ENCODE measurements at regions not wholly inside any gene's neighbourhood (a gene's known extent, or its start where the extent isn't known, plus 50 kb on each side); places are given as distances from the start of the nearest gene placed in this dataset.

- Histone ChIP-seq H3K27ac (ENCODE audit: low read depth in 1 of 2, low read length in 2 of 2) (no peak overlapping the region), H3K4me3 (ENCODE audit: low read depth in 1 of 3, low read length in 3 of 3) (no peak overlapping the region), H3K9ac (ENCODE audit: low read depth in 1 of 2, low read length in 2 of 2) (no peak overlapping the region), H3K36me3 (ENCODE audit: control insufficient read depth in 4 of 4, insufficient read depth in 3 of 4, low read depth in 1 of 4, low read length in 3 of 4) (no peaks in the 10 kb centered on the region), H3K9me3 (ENCODE audit: control insufficient read depth in 4 of 4, low read length in 3 of 4) (no peaks in the 10 kb centered on the region), H3K27me3 (ENCODE audit: control insufficient read depth in 4 of 4, insufficient read depth in 4 of 4, low read length in 3 of 4) (no peaks in the 10 kb centered on the region), H3K4me1 (ENCODE audit: control insufficient read depth in 4 of 4, insufficient read depth in 4 of 4, low read length in 3 of 4) (no peaks in the 10 kb centered on the region)
- no peak for DNase-seq (ENCODE audit: low spot score)
- no peak for TF ChIP-seq GABPA (IDR thresholded peaks at IDR 0.05 in 1 of 2, conservative IDR thresholded peaks at IDR 0.05 in 1 of 2)
- 97% methylated on average over 4 of the region's 4 CpGs for WGBS
Observed at GRCh38 chr1:229184066-229184465, 86.8 kb upstream of the RAB4A start.

DNA sequence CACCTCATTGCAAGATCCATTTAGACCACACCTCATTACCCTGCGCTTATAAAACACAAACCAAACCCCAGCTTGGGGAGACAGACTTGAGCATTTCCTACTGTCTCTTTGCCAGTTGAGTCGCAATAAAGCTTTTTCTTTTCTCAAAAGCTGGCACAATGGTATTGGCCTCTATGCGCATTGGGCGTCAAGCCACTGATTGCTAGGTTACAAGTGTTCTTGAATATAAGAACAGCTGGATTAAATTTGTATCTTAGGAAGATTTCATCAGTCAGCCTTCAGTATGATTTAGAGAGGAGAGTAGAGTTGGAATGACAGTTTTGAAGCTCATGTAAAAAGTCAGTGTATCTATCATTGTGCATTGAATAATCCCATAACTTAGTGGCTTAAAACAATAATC lies 84.9 kb upstream of the RAB4A start:
- Histone ChIP-seq H3K4me3 (ENCODE audit: low read depth in 1 of 3, low read length in 3 of 3) (no peak overlapping the region), H3K27ac (ENCODE audit: low read depth in 1 of 2, low read length in 2 of 2) (no peak overlapping the region), H3K36me3 (ENCODE audit: control insufficient read depth in 4 of 4, insufficient read depth in 3 of 4, low read depth in 1 of 4, low read length in 3 of 4) (no peaks in the 10 kb centered on the region), H3K4me1 (ENCODE audit: control insufficient read depth in 4 of 4, insufficient read depth in 4 of 4, low read length in 3 of 4) (no peaks in the 10 kb centered on the region), H3K9me3 (ENCODE audit: control insufficient read depth in 4 of 4, low read length in 3 of 4) (no peaks in the 10 kb centered on the region), H3K27me3 (ENCODE audit: control insufficient read depth in 4 of 4, insufficient read depth in 4 of 4, low read length in 3 of 4) (no peaks in the 10 kb centered on the region), H3K9ac (ENCODE audit: low read depth in 1 of 2, low read length in 2 of 2) (no peak overlapping the region)
- no peak for TF ChIP-seq RAD21 (IDR thresholded peaks at IDR 0.05)
- TF ChIP-seq, protein P1, sequence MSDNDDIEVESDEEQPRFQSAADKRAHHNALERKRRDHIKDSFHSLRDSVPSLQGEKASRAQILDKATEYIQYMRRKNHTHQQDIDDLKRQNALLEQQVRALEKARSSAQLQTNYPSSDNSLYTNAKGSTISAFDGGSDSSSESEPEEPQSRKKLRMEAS (IDR thresholded peaks at IDR 0.05) = no peak
- TF ChIP-seq, protein P2, sequence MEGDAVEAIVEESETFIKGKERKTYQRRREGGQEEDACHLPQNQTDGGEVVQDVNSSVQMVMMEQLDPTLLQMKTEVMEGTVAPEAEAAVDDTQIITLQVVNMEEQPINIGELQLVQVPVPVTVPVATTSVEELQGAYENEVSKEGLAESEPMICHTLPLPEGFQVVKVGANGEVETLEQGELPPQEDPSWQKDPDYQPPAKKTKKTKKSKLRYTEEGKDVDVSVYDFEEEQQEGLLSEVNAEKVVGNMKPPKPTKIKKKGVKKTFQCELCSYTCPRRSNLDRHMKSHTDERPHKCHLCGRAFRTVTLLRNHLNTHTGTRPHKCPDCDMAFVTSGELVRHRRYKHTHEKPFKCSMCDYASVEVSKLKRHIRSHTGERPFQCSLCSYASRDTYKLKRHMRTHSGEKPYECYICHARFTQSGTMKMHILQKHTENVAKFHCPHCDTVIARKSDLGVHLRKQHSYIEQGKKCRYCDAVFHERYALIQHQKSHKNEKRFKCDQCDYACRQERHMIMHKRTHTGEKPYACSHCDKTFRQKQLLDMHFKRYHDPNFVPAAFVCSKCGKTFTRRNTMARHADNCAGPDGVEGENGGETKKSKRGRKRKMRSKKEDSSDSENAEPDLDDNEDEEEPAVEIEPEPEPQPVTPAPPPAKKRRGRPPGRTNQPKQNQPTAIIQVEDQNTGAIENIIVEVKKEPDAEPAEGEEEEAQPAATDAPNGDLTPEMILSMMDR (IDR thresholded peaks at IDR 0.05; ENCODE audit: low read depth, low read length, missing input control) = no peak
- TF ChIP-seq EGR1 (IDR thresholded peaks at IDR 0.05; ENCODE audit: low read depth in 2 of 2) = no peak
- no peak for TF ChIP-seq JUND (IDR thresholded peaks at IDR 0.05)
- no peak for TF ChIP-seq YY1 (IDR thresholded peaks at IDR 0.05)
- TF ChIP-seq NR2F2 (IDR thresholded peaks at IDR 0.05) = no peak
- no peak for TF ChIP-seq FOXA1 (IDR thresholded peaks at IDR 0.05)
- TF ChIP-seq, protein P3, sequence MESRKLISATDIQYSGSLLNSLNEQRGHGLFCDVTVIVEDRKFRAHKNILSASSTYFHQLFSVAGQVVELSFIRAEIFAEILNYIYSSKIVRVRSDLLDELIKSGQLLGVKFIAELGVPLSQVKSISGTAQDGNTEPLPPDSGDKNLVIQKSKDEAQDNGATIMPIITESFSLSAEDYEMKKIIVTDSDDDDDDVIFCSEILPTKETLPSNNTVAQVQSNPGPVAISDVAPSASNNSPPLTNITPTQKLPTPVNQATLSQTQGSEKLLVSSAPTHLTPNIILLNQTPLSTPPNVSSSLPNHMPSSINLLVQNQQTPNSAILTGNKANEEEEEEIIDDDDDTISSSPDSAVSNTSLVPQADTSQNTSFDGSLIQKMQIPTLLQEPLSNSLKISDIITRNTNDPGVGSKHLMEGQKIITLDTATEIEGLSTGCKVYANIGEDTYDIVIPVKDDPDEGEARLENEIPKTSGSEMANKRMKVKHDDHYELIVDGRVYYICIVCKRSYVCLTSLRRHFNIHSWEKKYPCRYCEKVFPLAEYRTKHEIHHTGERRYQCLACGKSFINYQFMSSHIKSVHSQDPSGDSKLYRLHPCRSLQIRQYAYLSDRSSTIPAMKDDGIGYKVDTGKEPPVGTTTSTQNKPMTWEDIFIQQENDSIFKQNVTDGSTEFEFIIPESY (IDR thresholded peaks at IDR 0.05) = no peak
- no peak for TF ChIP-seq HNF4G (IDR thresholded peaks at IDR 0.05)
- no peak for TF ChIP-seq HNF4A (conservative IDR thresholded peaks at IDR 0.05)
- no peak for TF ChIP-seq REST (IDR thresholded peaks at IDR 0.05)
- no peak for TF ChIP-seq SP1 (IDR thresholded peaks at IDR 0.05)
- no peak for TF ChIP-seq RXRA (IDR thresholded peaks at IDR 0.05)
- no peak for TF ChIP-seq GABPA (IDR thresholded peaks at IDR 0.05 in 1 of 2, conservative IDR thresholded peaks at IDR 0.05 in 1 of 2)
- no peak for TF ChIP-seq FOXA2 (IDR thresholded peaks at IDR 0.05)
- no peak for TF ChIP-seq TAF1 (conservative IDR thresholded peaks at IDR 0.05)
- TF ChIP-seq, protein P4, sequence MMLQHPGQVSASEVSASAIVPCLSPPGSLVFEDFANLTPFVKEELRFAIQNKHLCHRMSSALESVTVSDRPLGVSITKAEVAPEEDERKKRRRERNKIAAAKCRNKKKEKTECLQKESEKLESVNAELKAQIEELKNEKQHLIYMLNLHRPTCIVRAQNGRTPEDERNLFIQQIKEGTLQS (IDR thresholded peaks at IDR 0.05) = no peak
- DNase-seq (ENCODE audit: low spot score) = no peak
- 99% methylated on average over 4 of the region's 4 CpGs for WGBS

Measured in liver (tissue), 8 donors.